GM18858 (cell line): ENCODE measurements at regions not wholly inside any gene's neighbourhood (a gene's known extent, or its start where the extent isn't known, plus 50 kb on each side); places are given as distances from the start of the nearest gene placed in this dataset.

Source experiments
- ATAC-seq: cut with Tn5 transposase; IDR thresholded peaks from one replicate; pipeline ENCODE4 v1.9.1; 2021; ENCODE audit not compliant: unreplicated experiment

GRCh38 chr1:192045131-192045530 lies 113.1 kb upstream of the RGS18 start:
- no peak for ATAC-seq

GRCh38 chr1:192053531-192053971 lies 104.7 kb upstream of the RGS18 start:
- ATAC-seq, result no peak

GRCh38 chr1:192057766-192058165 lies 100.5 kb upstream of the RGS18 start:
- ATAC-seq, result no peak

- ATAC-seq, result no peak
Observed at GRCh38 chr1:192059407-192059806, 98.9 kb upstream of the RGS18 start.

- no peak for ATAC-seq
Observed at GRCh38 chr1:192061556-192061955, 96.7 kb upstream of the RGS18 start.

- no peak for ATAC-seq
Observed at GRCh38 chr1:192065087-192065486, 93.2 kb upstream of the RGS18 start.

- ATAC-seq, result no peak
Observed at GRCh38 chr1:192066202-192066601, 92.1 kb upstream of the RGS18 start.

- no peak for ATAC-seq
Observed at GRCh38 chr1:192067360-192067759, 90.9 kb upstream of the RGS18 start.

- no peak for ATAC-seq
Observed at GRCh38 chr1:192070213-192070612, 88.0 kb upstream of the RGS18 start.

- no peak for ATAC-seq
Observed at GRCh38 chr1:192080684-192081083, 77.6 kb upstream of the RGS18 start.

- no peak for ATAC-seq
Observed at GRCh38 chr1:192081359-192081758, 76.9 kb upstream of the RGS18 start.

GRCh38 chr1:192086644-192087043 lies 71.6 kb upstream of the RGS18 start:
- ATAC-seq, result no peak

GRCh38 chr1:192087334-192087733 lies 70.9 kb upstream of the RGS18 start:
- ATAC-seq, result no peak

- ATAC-seq, result no peak
Observed at GRCh38 chr1:192088496-192088895, 69.8 kb upstream of the RGS18 start.

- ATAC-seq, result no peak
Observed at GRCh38 chr1:192098001-192098400, 60.3 kb upstream of the RGS18 start.

- ATAC-seq, result no peak
Observed at GRCh38 chr1:192099328-192099727, 58.9 kb upstream of the RGS18 start.

- ATAC-seq, result no peak
Observed at GRCh38 chr1:192100686-192101468, 57.4 kb upstream of the RGS18 start.

GRCh38 chr1:192104128-192104527 lies 54.1 kb upstream of the RGS18 start:
- ATAC-seq, result no peak

- ATAC-seq, result no peak
Observed at GRCh38 chr1:192104852-192105251, 53.4 kb upstream of the RGS18 start.

GRCh38 chr1:192108161-192108560 lies 50.1 kb upstream of the RGS18 start:
- no peak for ATAC-seq
